GM19468 (cell line): ENCODE measurements at regions not wholly inside any gene's neighbourhood (a gene's known extent, or its start where the extent isn't known, plus 50 kb on each side); places are given as distances from the start of the nearest gene placed in this dataset.

ENCODE experiments used
- ATAC-seq: cut with Tn5 transposase; IDR thresholded peaks from one replicate; pipeline ENCODE4 v1.9.1; 2021; ENCODE audit warnings: mild to moderate bottlenecking, moderate library complexity, moderate number of reproducible peaks; ENCODE audit not compliant: unreplicated experiment; ENCODE audit errors: extremely low read depth

GRCh38 chr7:25845464-25845863 lies 306.5 kb upstream of the NFE2L3 start:
- no peak for ATAC-seq

- ATAC-seq, result no peak
These were observed 305.3 kb upstream of the NFE2L3 start for GRCh38 chr7:25846722-25847121.

- ATAC-seq, result no peak
These were observed 304.5 kb upstream of the NFE2L3 start for GRCh38 chr7:25847336-25848070.

GRCh38 chr7:25849500-25850184 lies 302.4 kb upstream of the NFE2L3 start:
- ATAC-seq, result no peak

GRCh38 chr7:25850216-25850615 lies 301.8 kb upstream of the NFE2L3 start:
- ATAC-seq, result no peak

GRCh38 chr7:25850735-25851134 lies 301.3 kb upstream of the NFE2L3 start:
- ATAC-seq, result no peak

- no peak for ATAC-seq
These were observed 300.4 kb upstream of the NFE2L3 start for GRCh38 chr7:25851332-25852210.

GRCh38 chr7:25852211-25852938 lies 299.6 kb upstream of the NFE2L3 start:
- ATAC-seq, result no peak

- ATAC-seq, result no peak
These were observed 299.1 kb upstream of the NFE2L3 start for GRCh38 chr7:25852939-25853271.

GRCh38 chr7:25853314-25853713 lies 298.7 kb upstream of the NFE2L3 start:
- no peak for ATAC-seq

GRCh38 chr7:25854059-25854458 lies 297.9 kb upstream of the NFE2L3 start:
- no peak for ATAC-seq

GRCh38 chr7:25854608-25855497 lies 297.1 kb upstream of the NFE2L3 start:
- no peak for ATAC-seq

GRCh38 chr7:25855854-25856782 lies 295.9 kb upstream of the NFE2L3 start:
- ATAC-seq, result no peak

GRCh38 chr7:25857376-25858067 lies 294.5 kb upstream of the NFE2L3 start:
- no peak for ATAC-seq

GRCh38 chr7:25858200-25858524 lies 293.8 kb upstream of the NFE2L3 start:
- ATAC-seq, result no peak

GRCh38 chr7:25858525-25859411 lies 293.2 kb upstream of the NFE2L3 start:
- ATAC-seq, result no peak
